IMR-90 (cell line): ENCODE measurements at regions not wholly inside any gene's neighbourhood (a gene's known extent, or its start where the extent isn't known, plus 50 kb on each side); places are given as distances from the start of the nearest gene placed in this dataset.

Experiments used
- ATAC-seq: fragments of 200-7000 bp; cut with Tn5 transposase; 2 replicates; pipeline ENCODE4 v1.9.1; 2020; ENCODE audit warnings: low read depth, mild to moderate bottlenecking, moderate library complexity
- BruUV-seq: library from RNA; stranded (reverse); fragments of 400-500 nt; replicated peaks from 2 replicates; lab custom pipeline; 2021; lab: Mats Ljungman, UMichigan
- CTCF ChIA-PET: fragments of 300-600 bp; formaldehyde crosslinking; extraction: SDS; loops from one replicate; lab custom pipeline; 2021; ENCODE audit warnings: antibody characterized with exemption; lab: Yijun Ruan, JAX
- POLR2A ChIA-PET: fragments of 300-600 bp; sonication (Branson Sonifier 250); formaldehyde crosslinking; loops from one replicate; lab custom pipeline; 2022; ENCODE audit warnings: antibody characterized with exemption; ENCODE audit not compliant: unreplicated experiment; lab: Charles Lee
- DNase-seq: peaks from one replicate; pipeline ENCODE4 v3.0.0; 2013
- H2AFZ ChIP-seq: replicated peaks from 2 replicates; pipeline ENCODE3; 2013; ENCODE audit warnings: low read length, mild to moderate bottlenecking; ENCODE audit not compliant: poor library complexity
- H2AK5ac ChIP-seq: 2 replicates; pipeline ENCODE4 v1.6.1; 2013; ENCODE audit warnings: low read depth, low read length, inconsistent platforms
- H2AK9ac ChIP-seq: replicated peaks from 2 replicates; pipeline ENCODE3; 2013; ENCODE audit warnings: mild to moderate bottlenecking, low read depth, low read length, moderate library complexity; ENCODE audit not compliant: poor library complexity
- H2BK120ac ChIP-seq: 2 replicates; pipeline ENCODE4 v1.6.1; 2013; ENCODE audit warnings: low read depth, low read length, inconsistent platforms
- H2BK15ac ChIP-seq: 3 replicates; pipeline ENCODE4 v1.6.1; 2013; ENCODE audit warnings: low read depth, low read length, inconsistent platforms
- H2BK20ac ChIP-seq: 2 replicates; pipeline ENCODE4 v1.6.1; 2013; ENCODE audit warnings: low read depth, mild to moderate bottlenecking, inconsistent platforms, low read length, moderate library complexity
- H2BK5ac ChIP-seq: 2 replicates; pipeline ENCODE4 v1.6.1; 2013; ENCODE audit warnings: mild to moderate bottlenecking, low read depth, low read length, inconsistent platforms; ENCODE audit not compliant: poor library complexity, severe bottlenecking
- H3K14ac ChIP-seq: replicated peaks from 2 replicates; pipeline ENCODE4 v1.6.1; 2013; ENCODE audit warnings: low read depth, low read length, inconsistent platforms
- H3K18ac ChIP-seq: 2 replicates; pipeline ENCODE4 v1.6.1; 2013; ENCODE audit warnings: low read depth, low read length, control low read depth
- H3K23ac ChIP-seq: 2 replicates; pipeline ENCODE4 v1.6.1; 2013; ENCODE audit warnings: low read depth, low read length, inconsistent platforms
- H3K27ac ChIP-seq: 2 replicates; pipeline ENCODE4 v1.5.1; 2013; ENCODE audit warnings: mild to moderate bottlenecking, control low read depth, low read length; ENCODE audit not compliant: insufficient read depth
- H3K27me3 ChIP-seq: 2 replicates; pipeline ENCODE4 v1.6.1; 2013; ENCODE audit warnings: low read length; ENCODE audit not compliant: control insufficient read depth, insufficient read depth
- H3K36me3 ChIP-seq: 2 replicates; pipeline ENCODE4 v1.6.1; 2013; ENCODE audit warnings: low read length, mixed read lengths; ENCODE audit not compliant: control insufficient read depth, insufficient read depth
- H3K4ac ChIP-seq: 2 replicates; pipeline ENCODE4 v1.6.1; 2013; ENCODE audit warnings: low read depth, low read length, inconsistent platforms
- H3K4me1 ChIP-seq: 2 replicates; pipeline ENCODE4 v1.6.1; 2013; ENCODE audit warnings: low read length, mixed read lengths; ENCODE audit not compliant: control insufficient read depth, insufficient read depth
- H3K4me2 ChIP-seq: 2 replicates; pipeline ENCODE4 v1.6.1; 2013; ENCODE audit warnings: low read depth, mild to moderate bottlenecking, control low read depth, low read length, moderate library complexity
- H3K4me3 ChIP-seq: 2 replicates; pipeline ENCODE4 v1.5.1; 2013; ENCODE audit warnings: low read depth, mild to moderate bottlenecking, control low read depth, low read length, moderate library complexity; ENCODE audit not compliant: insufficient read depth
- H3K56ac ChIP-seq: 2 replicates; pipeline ENCODE4 v1.6.1; 2013; ENCODE audit warnings: low read length, inconsistent platforms; ENCODE audit not compliant: insufficient read depth; ENCODE audit errors: extremely low read depth
- H3K79me1 ChIP-seq, 2 experiments: 2 replicates each; pipeline ENCODE4 v1.6.1; 2013; ENCODE audit warnings: low read length in 2 of 2, inconsistent platforms in 1 of 2, low read depth in 1 of 2
- H3K9ac ChIP-seq: 2 replicates; pipeline ENCODE4 v1.6.1; 2013; ENCODE audit warnings: low read depth, low read length, control low read depth
- H3K9me1 ChIP-seq: 2 replicates; pipeline ENCODE4 v1.6.1; 2013; ENCODE audit warnings: low read length, inconsistent platforms; ENCODE audit not compliant: insufficient read depth
- H3K9me3 ChIP-seq: 2 replicates; pipeline ENCODE4 v1.6.1; 2013; ENCODE audit warnings: low read length; ENCODE audit not compliant: control insufficient read depth, insufficient read depth
- H4K20me1 ChIP-seq: 2 replicates; pipeline ENCODE4 v1.6.1; 2013; ENCODE audit warnings: low read length, inconsistent platforms; ENCODE audit not compliant: insufficient read depth
- H4K5ac ChIP-seq: 2 replicates; pipeline ENCODE4 v1.6.1; 2013; ENCODE audit warnings: mild to moderate bottlenecking, low read depth, low read length, control low read depth
- H4K8ac ChIP-seq, 2 experiments: 2 replicates each; pipeline ENCODE4 v1.6.1; 2013; ENCODE audit warnings: low read depth in 2 of 2, low read length in 2 of 2, control low read depth in 1 of 2, inconsistent platforms in 1 of 2
- H4K91ac ChIP-seq: 2 replicates; pipeline ENCODE4 v1.6.1; 2013; ENCODE audit warnings: low read depth, low read length, inconsistent platforms; ENCODE audit not compliant: insufficient read depth
- CTCF ChIP-seq: conservative IDR thresholded peaks from 2 replicates; pipeline ENCODE4 v1.5.1; 2012; ENCODE audit warnings: mild to moderate bottlenecking, low read depth, low read length, improper control_type of control experiment
- MAZ ChIP-seq: IDR thresholded peaks from 2 replicates; pipeline ENCODE4 v1.6.1; 2012; ENCODE audit warnings: low read depth, mild to moderate bottlenecking, low read length, improper control_type of control experiment, moderate library complexity, borderline replicate concordance
- NFE2L2 ChIP-seq: fragments of 150-350 bp; IDR thresholded peaks from 2 replicates; pipeline ENCODE4 v1.6.1; 2016; ENCODE audit warnings: low read depth, mild to moderate bottlenecking, low read length
- RAD21 ChIP-seq: IDR thresholded peaks from 2 replicates; pipeline ENCODE4 v1.6.1; 2012; ENCODE audit warnings: low read length, improper control_type of control experiment
- RFX5 ChIP-seq: IDR thresholded peaks from 2 replicates; pipeline ENCODE4 v1.8.0; 2012; ENCODE audit warnings: low read depth, mild to moderate bottlenecking, low read length, moderate library complexity
- USF2 ChIP-seq: fragments of 150-350 bp; IDR thresholded peaks from 2 replicates; pipeline ENCODE4 v1.6.1; 2017; ENCODE audit warnings: mild to moderate bottlenecking, antibody characterized with exemption, low read length, low read depth
- WGBS, 2 experiments: methylation state at CpG; one replicate each; pipeline versions ENCODE4 v1.1.5 to v1.1.7; 2013; ENCODE audit warnings: missing lambda C conversion rate in 2 of 2; ENCODE audit not compliant: insufficient read length in 1 of 2; ENCODE audit errors: extremely low coverage in 2 of 2; 5-methylcytosine and 5-hydroxymethylcytosine counted together
- dilution Hi-C: fragments of 300-500 bp; cut with HindIII; formaldehyde crosslinking; loops from one replicate; pipeline ENCODE4 v1.14.3; 2018; ENCODE audit warnings: low sequenced_read_pairs; ENCODE audit not compliant: unreplicated experiment
- in situ Hi-C: fragments of 300-500 bp; cut with MboI; formaldehyde crosslinking; loops from 3 replicates; pipeline ENCODE4 v1.14.3; 2019; ENCODE audit warnings: low sequenced_read_pairs, inconsistent platforms, mixed read lengths
- intact Hi-C: fragments of 100-400 bp; cut with micrococcal nuclease; formaldehyde crosslinking; loops from 2 replicates; pipeline ENCODE4 v1.10.0; 2022

- H3K36me3 ChIP-seq: no peaks in the 10 kb centered on the region
Measured at GRCh38 chr3:102747611-102748010, 312.8 kb downstream of the ZPLD1 start.

More at GRCh38 chr3:102747611-102748010, 312.8 kb downstream of the ZPLD1 start:
- ChIA-PET CTCF (interaction anchor here (0.6 kb wide), 3 partner anchors 27 to 519 kb away, joined by 3 read pairs; no protein-coding TSS in a partner anchor), POLR2A (no interaction called here)
- H2BK20ac ChIP-seq: no peak overlapping the region
- H3K79me1 ChIP-seq: no peaks in the 10 kb centered on the region
- H3K4me3 ChIP-seq: no peak overlapping the region
- no peak overlapping the region for H4K8ac ChIP-seq
- H4K20me1 ChIP-seq: no peaks in the 10 kb centered on the region
- H3K23ac ChIP-seq: no peak overlapping the region
- no peaks in the 10 kb centered on the region for H3K4me1 ChIP-seq
- WGBS, 2 experiments: 40% methylated on average over 2 of the region's 4 CpGs; no CpG with 5 or more reads in 1 of the 2 experiments
- no peak overlapping the region for H2BK5ac ChIP-seq
- BruUV-seq: no TSS peak
- H3K27me3 ChIP-seq: no peaks in the 10 kb centered on the region
- TF ChIP-seq CTCF (no peak), MAZ (no peak), NFE2L2 (no peak), USF2 (no peak), RFX5 (no peak), RAD21 (no peak)
- dilution Hi-C loops (no loop called here), in situ Hi-C loops (no loop called here), intact Hi-C loops (no loop called here)
- no peak overlapping the region for H2BK120ac ChIP-seq
- no peak overlapping the region for H2AFZ ChIP-seq
- H3K27ac ChIP-seq: no peak overlapping the region
- no peaks in the 10 kb centered on the region for H3K9me3 ChIP-seq
- H3K9me1 ChIP-seq: no peaks in the 10 kb centered on the region
- no peak overlapping the region for H2BK15ac ChIP-seq
- no peak overlapping the region for H3K9ac ChIP-seq
- ATAC-seq (no peak), DNase-seq (no peak)
- H3K4ac ChIP-seq: no peak overlapping the region
- H3K18ac ChIP-seq: no peak overlapping the region
- H4K91ac ChIP-seq: no peak overlapping the region
- H3K56ac ChIP-seq: no peak overlapping the region
- no peak overlapping the region for H4K5ac ChIP-seq
- H3K14ac ChIP-seq: no peak overlapping the region
- H3K4me2 ChIP-seq: no peak overlapping the region
- no peak overlapping the region for H2AK9ac ChIP-seq
- H2AK5ac ChIP-seq: no peak overlapping the region
